IgD-negative memory B cell (primary cell): ENCODE measurements at regions not wholly inside any gene's neighbourhood (a gene's known extent, or its start where the extent isn't known, plus 50 kb on each side); places are given as distances from the start of the nearest gene placed in this dataset.
"Not testable (repeated sequence)": the region's sequence is repeated elsewhere in the genome, so short reads cannot be mapped to it uniquely, and the experiment has no call there.

Source experiments
- H3K27ac Mint-ChIP-seq, 3 donors: one replicate each; pipeline ENCODE4 v1.8.0; 2020 to 2022; ENCODE audit warnings: mild to moderate bottlenecking in 3 of 3, mixed read lengths in 3 of 3, moderate library complexity in 1 of 3
- H3K27me3 Mint-ChIP-seq: one replicate; pipeline ENCODE4 v1.8.0; 2021; ENCODE audit warnings: mixed read lengths
- H3K36me3 Mint-ChIP-seq: one replicate; pipeline ENCODE4 v1.8.0; 2020; ENCODE audit warnings: mild to moderate bottlenecking, mixed read lengths
- H3K4me1 Mint-ChIP-seq, 3 donors: one replicate each; pipeline ENCODE4 v1.8.0; 2020 to 2022; ENCODE audit warnings: mixed read lengths in 3 of 3, mild to moderate bottlenecking in 1 of 3
- H3K4me3 Mint-ChIP-seq, 4 donors: one replicate each; pipeline ENCODE4 v1.8.0; 2020 to 2022; ENCODE audit warnings: mild to moderate bottlenecking in 4 of 4, mixed read lengths in 4 of 4, moderate library complexity in 3 of 4
- H3K9me3 Mint-ChIP-seq, 3 donors: one replicate each; pipeline ENCODE4 v1.8.0; 2020 to 2021; ENCODE audit warnings: mixed read lengths in 3 of 3, mild to moderate bottlenecking in 1 of 3

- Mint-ChIP-seq H3K27ac (no peak overlapping the region), H3K9me3 (peaks cover 5 to 13% (median 6%) of the 10 kb centered on the region in 3 donors), H3K4me1 (no peaks in the 10 kb centered on the region), H3K27me3 (no peaks in the 10 kb centered on the region), H3K36me3 (no peaks in the 10 kb centered on the region), H3K4me3 (no peak overlapping the region)
Observed at GRCh38 chr13:64704121-64704649, 2526.0 kb downstream of the PCDH9 start.

DNA sequence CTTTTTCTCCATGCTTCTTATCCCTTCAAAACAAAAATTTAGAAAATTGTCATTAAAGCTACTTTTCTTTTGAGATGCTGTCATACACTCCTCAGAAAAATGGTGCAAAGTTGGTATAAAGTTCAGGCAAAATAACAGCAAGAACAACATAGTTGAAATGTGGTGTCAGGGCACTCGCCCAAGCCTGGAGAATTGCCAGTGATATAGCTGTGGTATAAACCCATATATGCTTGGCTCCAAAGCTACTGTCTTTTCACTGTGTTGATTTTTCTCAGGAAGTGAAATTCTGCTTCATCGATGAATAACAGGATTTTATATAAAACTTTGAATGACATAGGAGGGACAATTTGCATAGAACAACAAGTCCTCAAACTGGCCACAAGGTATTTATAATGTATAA is 2532.9 kb downstream of the PCDH9 start:
- Mint-ChIP-seq H3K27me3 (no peaks in the 10 kb centered on the region), H3K4me3 (no peak overlapping the region), H3K4me1 (no peaks in the 10 kb centered on the region), H3K27ac (no peak overlapping the region), H3K36me3 (peaks cover 3% of the 10 kb centered on the region), H3K9me3 (peaks cover 1 to 6% (median 5%) of the 10 kb centered on the region in 3 donors)

- Mint-ChIP-seq H3K4me1 (no peaks in the 10 kb centered on the region), H3K9me3 (peaks cover 3 to 11% (median 4%) of the 10 kb centered on the region in 3 donors), H3K4me3 (no peak overlapping the region), H3K27me3 (no peaks in the 10 kb centered on the region), H3K36me3 (peaks cover 3% of the 10 kb centered on the region), H3K27ac (no peak overlapping the region)
Observed at GRCh38 chr13:64688893-64689677, 2541.1 kb downstream of the PCDH9 start.

- not testable (repeated sequence) for H3K27me3 Mint-ChIP-seq, H3K4me1 Mint-ChIP-seq, H3K4me3 Mint-ChIP-seq, H3K36me3 Mint-ChIP-seq, H3K27ac Mint-ChIP-seq
- peaks cover 0 to 11% (median 2%) of the 10 kb centered on the region in 3 donors for H3K9me3 Mint-ChIP-seq
Observed at GRCh38 chr13:64686536-64686935, 2543.6 kb downstream of the PCDH9 start.

- H3K27me3 Mint-ChIP-seq = no peaks in the 10 kb centered on the region
- no peaks in the 10 kb centered on the region for H3K4me1 Mint-ChIP-seq
- H3K36me3 Mint-ChIP-seq = no peaks in the 10 kb centered on the region
- H3K27ac Mint-ChIP-seq = peak overlapping the region in 1 of 3 donors; percentile 62
- H3K9me3 Mint-ChIP-seq = peaks cover 0 to 15% (median 4%) of the 10 kb centered on the region in 3 donors
- no peak overlapping the region for H3K4me3 Mint-ChIP-seq
Observed at GRCh38 chr13:64684685-64685431, 2545.3 kb downstream of the PCDH9 start.

DNA sequence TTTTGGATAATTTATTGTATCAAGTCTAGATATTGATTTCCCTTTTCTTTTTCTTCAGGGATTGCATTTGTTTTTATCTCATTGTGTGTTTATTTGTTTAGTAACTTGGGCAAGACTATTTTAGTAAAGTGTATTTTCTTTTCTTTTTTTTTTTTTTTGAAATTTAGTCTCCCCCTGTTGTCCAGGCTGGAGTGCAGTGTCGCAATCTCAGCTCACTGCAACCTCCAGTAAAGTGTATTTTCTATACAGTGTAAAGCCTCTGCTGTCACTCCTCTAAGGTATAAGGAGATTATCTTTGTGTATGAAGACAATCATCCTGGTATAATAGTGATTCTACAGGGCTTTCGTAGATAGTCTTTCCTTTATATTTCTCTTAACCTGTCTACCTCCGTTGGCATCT is 2546.0 kb downstream of the PCDH9 start:
- Mint-ChIP-seq H3K9me3 (peaks cover 0 to 15% (median 4%) of the 10 kb centered on the region in 3 donors), H3K36me3 (no peaks in the 10 kb centered on the region), H3K4me1 (no peaks in the 10 kb centered on the region), H3K27ac (peak overlapping the region in 1 of 3 donors; percentile 62), H3K4me3 (no peak overlapping the region), H3K27me3 (no peaks in the 10 kb centered on the region)

DNA sequence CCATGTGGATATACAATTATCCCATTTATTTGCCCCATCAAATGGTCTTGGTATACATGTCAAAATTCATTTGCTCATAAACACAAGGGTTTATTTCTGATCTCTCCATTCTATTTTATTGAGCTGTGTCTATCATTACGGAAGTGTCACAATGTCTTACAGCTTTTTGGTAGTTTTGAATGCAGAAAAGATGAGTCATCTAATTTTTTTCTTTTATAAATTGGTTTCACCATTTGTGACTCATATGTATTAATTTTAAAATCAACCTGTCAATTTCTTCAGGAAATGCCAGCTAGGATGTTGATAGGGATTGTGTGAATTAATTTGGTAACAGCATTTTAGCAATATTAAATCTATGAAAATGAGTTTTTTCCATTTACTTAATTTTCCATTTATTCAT is 2549.4 kb downstream of the PCDH9 start:
- H3K27me3 Mint-ChIP-seq = no peaks in the 10 kb centered on the region
- H3K9me3 Mint-ChIP-seq = peaks cover 3 to 15% (median 5%) of the 10 kb centered on the region in 3 donors
- no peak overlapping the region for H3K4me3 Mint-ChIP-seq
- no peaks in the 10 kb centered on the region for H3K36me3 Mint-ChIP-seq
- H3K4me1 Mint-ChIP-seq = no peaks in the 10 kb centered on the region
- no peak overlapping the region for H3K27ac Mint-ChIP-seq

DNA sequence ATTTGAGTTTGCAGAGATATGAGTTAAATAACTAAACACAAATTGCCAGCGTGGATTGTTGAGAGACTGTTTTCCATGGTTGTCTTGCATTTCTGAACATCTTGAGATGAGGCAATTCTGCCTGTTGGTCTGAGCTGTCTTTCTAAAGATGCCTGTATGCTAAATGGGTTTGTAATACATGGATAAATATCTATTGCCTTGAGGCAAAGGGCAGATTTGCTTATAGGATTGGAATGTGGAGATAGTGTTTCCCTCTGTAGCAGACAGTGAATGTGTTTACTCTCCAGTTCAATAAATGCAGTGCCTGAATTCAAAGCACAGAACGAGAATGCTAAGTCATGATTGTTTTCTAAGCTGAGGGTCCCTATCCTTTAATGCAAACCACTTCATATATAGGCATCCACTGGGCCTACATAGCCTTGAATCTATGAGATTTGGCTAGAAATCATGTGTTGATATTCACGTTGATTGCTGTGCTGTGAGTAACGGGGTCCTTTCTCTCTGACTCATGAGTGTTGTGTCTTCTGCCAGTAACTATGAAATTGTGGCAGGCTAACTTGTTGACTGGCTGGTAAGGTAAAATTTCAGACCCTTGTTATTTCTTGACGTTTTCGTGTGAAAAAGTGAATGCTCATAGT is 2554.8 kb downstream of the PCDH9 start:
- H3K36me3 Mint-ChIP-seq = no peaks in the 10 kb centered on the region
- no peak overlapping the region for H3K27ac Mint-ChIP-seq
- no peaks in the 10 kb centered on the region for H3K4me1 Mint-ChIP-seq
- H3K4me3 Mint-ChIP-seq = no peak overlapping the region
- H3K9me3 Mint-ChIP-seq = peaks cover 2 to 10% (median 5%) of the 10 kb centered on the region in 3 donors
- no peaks in the 10 kb centered on the region for H3K27me3 Mint-ChIP-seq

- H3K36me3 Mint-ChIP-seq = no peaks in the 10 kb centered on the region
- no peak overlapping the region for H3K27ac Mint-ChIP-seq
- no peaks in the 10 kb centered on the region for H3K27me3 Mint-ChIP-seq
- H3K4me1 Mint-ChIP-seq = no peaks in the 10 kb centered on the region
- H3K4me3 Mint-ChIP-seq = no peak overlapping the region
- peaks cover 2 to 10% (median 5%) of the 10 kb centered on the region in 3 donors for H3K9me3 Mint-ChIP-seq
Observed at GRCh38 chr13:64674126-64674525, 2556.0 kb downstream of the PCDH9 start.

GRCh38 chr13:64672751-64673150 is 2557.4 kb downstream of the PCDH9 start:
- no peaks in the 10 kb centered on the region for H3K4me1 Mint-ChIP-seq
- H3K4me3 Mint-ChIP-seq = no peak overlapping the region
- H3K36me3 Mint-ChIP-seq = no peaks in the 10 kb centered on the region
- peaks cover 2 to 10% (median 7%) of the 10 kb centered on the region in 3 donors for H3K9me3 Mint-ChIP-seq
- no peaks in the 10 kb centered on the region for H3K27me3 Mint-ChIP-seq
- no peak overlapping the region for H3K27ac Mint-ChIP-seq

DNA sequence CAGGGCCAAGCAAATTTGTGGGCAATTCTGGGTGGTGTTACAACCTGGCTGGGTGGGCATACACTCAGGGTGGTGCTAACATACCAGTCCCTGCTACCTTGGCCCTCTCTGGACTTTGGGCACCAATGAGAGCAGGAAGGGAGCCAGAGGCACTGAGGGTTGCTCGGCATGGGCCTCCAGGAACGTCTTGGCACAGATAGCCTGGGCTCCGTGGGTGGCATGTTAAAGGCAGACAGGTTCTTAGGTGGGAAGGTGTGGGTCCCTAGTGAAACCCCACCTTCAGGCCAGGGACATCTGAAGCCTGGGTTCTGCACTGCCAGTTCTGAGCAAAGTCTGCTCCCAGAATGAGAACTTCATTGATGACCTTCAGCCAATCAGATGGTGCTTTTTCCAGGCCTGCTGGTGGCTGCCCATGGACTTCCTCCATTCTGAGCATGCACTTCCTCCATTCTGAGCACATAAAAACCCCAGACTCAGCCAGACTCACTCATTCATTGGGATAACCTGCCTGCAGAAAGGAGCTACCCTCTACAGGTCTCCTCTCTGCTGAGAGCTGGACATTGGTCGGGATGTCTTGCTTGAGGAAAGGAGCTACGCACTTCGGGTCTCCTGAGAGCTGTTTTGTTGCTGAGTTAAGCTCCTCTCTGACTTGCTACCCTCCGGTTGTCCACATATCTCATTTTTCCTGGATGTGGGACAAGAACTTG is 2567.1 kb downstream of the PCDH9 start:
- Mint-ChIP-seq H3K4me3 (no peak overlapping the region), H3K4me1 (no peaks in the 10 kb centered on the region), H3K27me3 (no peaks in the 10 kb centered on the region), H3K27ac (no peak overlapping the region), H3K9me3 (peaks cover 3 to 5% (median 4%) of the 10 kb centered on the region in 3 donors), H3K36me3 (no peaks in the 10 kb centered on the region)

DNA sequence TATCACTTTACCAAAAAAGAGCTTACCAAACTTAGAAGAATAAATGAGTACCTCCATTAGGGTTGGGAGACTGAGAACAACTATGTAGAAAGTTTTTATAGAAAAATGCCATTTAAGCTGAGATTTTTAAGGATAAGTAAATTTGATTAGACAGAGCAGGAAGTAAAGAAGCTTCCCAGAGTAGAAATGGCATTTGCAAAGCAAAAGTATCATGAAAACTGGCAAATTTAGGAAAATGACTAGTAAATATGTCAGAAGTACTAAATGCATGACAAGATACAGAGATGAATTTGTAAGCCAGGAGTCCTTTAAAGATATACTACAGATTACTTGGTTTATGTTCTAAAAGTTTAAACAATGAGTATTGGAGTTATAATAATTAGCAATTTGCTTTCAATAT is 2581.8 kb downstream of the PCDH9 start:
- Mint-ChIP-seq H3K4me1 (no peaks in the 10 kb centered on the region), H3K4me3 (no peak overlapping the region), H3K36me3 (no peaks in the 10 kb centered on the region), H3K9me3 (peaks cover 0 to 20% (median 4%) of the 10 kb centered on the region in 3 donors), H3K27me3 (no peaks in the 10 kb centered on the region), H3K27ac (no peak overlapping the region)

- Mint-ChIP-seq H3K9me3 (peaks cover 2 to 17% (median 4%) of the 10 kb centered on the region in 3 donors), H3K36me3 (no peaks in the 10 kb centered on the region), H3K27ac (no peak overlapping the region), H3K27me3 (no peaks in the 10 kb centered on the region), H3K4me1 (no peaks in the 10 kb centered on the region), H3K4me3 (no peak overlapping the region)
Observed at GRCh38 chr13:64643066-64643465, 2587.1 kb downstream of the PCDH9 start.

DNA sequence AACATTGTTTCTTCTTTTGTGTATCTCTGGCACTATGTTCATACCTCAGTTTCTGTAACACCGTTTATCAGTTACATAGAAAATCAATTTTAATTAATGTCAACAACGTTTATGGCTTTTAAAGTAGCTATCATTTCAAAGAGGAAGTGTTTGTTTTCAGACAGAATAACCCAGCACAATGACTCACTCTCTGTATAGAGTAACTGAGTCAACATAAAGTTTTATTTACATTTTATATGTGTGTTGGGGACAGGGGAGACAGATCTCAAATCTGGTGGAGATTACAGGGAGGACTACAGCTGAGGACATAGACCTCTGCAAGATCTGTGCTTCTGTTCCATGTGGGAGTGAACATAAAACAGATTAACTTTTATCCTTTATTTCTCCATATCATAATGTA is 2590.1 kb downstream of the PCDH9 start:
- Mint-ChIP-seq H3K27ac (no peak overlapping the region), H3K36me3 (no peaks in the 10 kb centered on the region), H3K4me3 (no peak overlapping the region), H3K9me3 (peaks cover 2 to 17% (median 2%) of the 10 kb centered on the region in 3 donors), H3K4me1 (no peaks in the 10 kb centered on the region), H3K27me3 (no peaks in the 10 kb centered on the region)
